Stimulated activated naive B cell treated with anti-CD40 and anti-IgM and Interleukin-4, amounts not matched to agents 10 μg/mL and 1 μg/mL and 100 μg/mL, for 72 hours (primary cell): ENCODE measurements at regions not wholly inside any gene's neighbourhood (a gene's known extent, or its start where the extent isn't known, plus 50 kb on each side); places are given as distances from the start of the nearest gene placed in this dataset.

Source experiments
- ATAC-seq, 2 donors: fragments of 150-1000 bp; cut with Tn5 transposase; replicated peaks; 2 replicates each; pipeline ENCODE4 v1.10.0; 2021; ENCODE audit warnings: moderate library complexity in 1 of 2
- DNase-seq: peaks from one replicate; pipeline ENCODE4 v3.0.0; 2021
- H3K27ac Mint-ChIP-seq: one replicate; pipeline ENCODE4 v1.8.0; 2022; ENCODE audit warnings: mild to moderate bottlenecking, mixed read lengths
- H3K27me3 Mint-ChIP-seq, 2 donors: one replicate each; pipeline ENCODE4 v1.8.0; 2022; ENCODE audit warnings: mixed read lengths in 2 of 2
- H3K36me3 Mint-ChIP-seq, 2 donors: one replicate each; pipeline ENCODE4 v1.8.0; 2022; ENCODE audit warnings: mixed read lengths in 2 of 2, mild to moderate bottlenecking in 1 of 2
- H3K4me1 Mint-ChIP-seq, 2 donors: one replicate each; pipeline ENCODE4 v1.8.0; 2022; ENCODE audit warnings: mixed read lengths in 2 of 2, mild to moderate bottlenecking in 1 of 2
- H3K4me3 Mint-ChIP-seq, 2 donors: one replicate each; pipeline ENCODE4 v1.8.0; 2022; ENCODE audit warnings: mild to moderate bottlenecking in 2 of 2, mixed read lengths in 2 of 2, moderate library complexity in 1 of 2
- H3K9me3 Mint-ChIP-seq, 2 donors: one replicate each; pipeline ENCODE4 v1.8.0; 2022; ENCODE audit warnings: mixed read lengths in 2 of 2, mild to moderate bottlenecking in 1 of 2

GRCh38 chr12:126464153-126464552 is 1398.9 kb downstream of the AACS start:
- no peaks in the 10 kb centered on the region for H3K36me3 Mint-ChIP-seq
- DNase-seq (no peak), ATAC-seq (no peak)
- no peaks in the 10 kb centered on the region for H3K4me1 Mint-ChIP-seq
- no peak overlapping the region for H3K27ac Mint-ChIP-seq
- no peaks in the 10 kb centered on the region for H3K27me3 Mint-ChIP-seq
- H3K9me3 Mint-ChIP-seq: no peaks in the 10 kb centered on the region
- no peak overlapping the region for H3K4me3 Mint-ChIP-seq

GRCh38 chr12:126469211-126469610 is 1404.0 kb downstream of the AACS start:
- no peak overlapping the region for H3K27ac Mint-ChIP-seq
- DNase-seq (no peak), ATAC-seq (no peak)
- H3K4me3 Mint-ChIP-seq: no peak overlapping the region
- H3K9me3 Mint-ChIP-seq: peaks cover 3 to 5% of the 10 kb centered on the region in 2 donors
- H3K36me3 Mint-ChIP-seq: no peaks in the 10 kb centered on the region
- H3K27me3 Mint-ChIP-seq: no peaks in the 10 kb centered on the region
- H3K4me1 Mint-ChIP-seq: no peaks in the 10 kb centered on the region

GRCh38 chr12:126474703-126475102 is 1409.5 kb downstream of the AACS start:
- no peaks in the 10 kb centered on the region for H3K27me3 Mint-ChIP-seq
- ATAC-seq: no peak

GRCh38 chr12:126480451-126480850 is 1415.2 kb downstream of the AACS start:
- Mint-ChIP-seq H3K4me3 (no peak overlapping the region), H3K27me3 (no peaks in the 10 kb centered on the region), H3K9me3 (peaks cover 10 to 11% of the 10 kb centered on the region in 2 donors), H3K27ac (no peak overlapping the region), H3K4me1 (no peaks in the 10 kb centered on the region), H3K36me3 (peaks cover 0 to 1% of the 10 kb centered on the region in 2 donors)
- ATAC-seq: no peak
- DNase-seq: no peak

More at GRCh38 chr12:126474703-126475102, 1409.5 kb downstream of the AACS start:
- Mint-ChIP-seq H3K4me1 (no peaks in the 10 kb centered on the region), H3K27ac (no peak overlapping the region), H3K9me3 (peaks cover 15 to 16% of the 10 kb centered on the region in 2 donors), H3K4me3 (no peak overlapping the region), H3K36me3 (peaks cover 0 to 2% of the 10 kb centered on the region in 2 donors)
- no peak for DNase-seq

GRCh38 chr12:126481688-126482087 is 1416.5 kb downstream of the AACS start:
- no peaks in the 10 kb centered on the region for H3K36me3 Mint-ChIP-seq
- no peak for DNase-seq
- peaks cover 6 to 7% of the 10 kb centered on the region in 2 donors for H3K9me3 Mint-ChIP-seq
- no peaks in the 10 kb centered on the region for H3K4me1 Mint-ChIP-seq
- ATAC-seq: no peak
- H3K4me3 Mint-ChIP-seq: no peak overlapping the region
- no peak overlapping the region for H3K27ac Mint-ChIP-seq
- H3K27me3 Mint-ChIP-seq: no peaks in the 10 kb centered on the region

GRCh38 chr12:126482238-126482889 is 1417.1 kb downstream of the AACS start:
- DNase-seq: no peak
- no peak for ATAC-seq
- H3K4me1 Mint-ChIP-seq: no peaks in the 10 kb centered on the region
- peaks cover 5 to 6% of the 10 kb centered on the region in 2 donors for H3K9me3 Mint-ChIP-seq
- H3K36me3 Mint-ChIP-seq: no peaks in the 10 kb centered on the region
- H3K27me3 Mint-ChIP-seq: no peaks in the 10 kb centered on the region
- no peak overlapping the region for H3K27ac Mint-ChIP-seq
- no peak overlapping the region for H3K4me3 Mint-ChIP-seq

GRCh38 chr12:126483145-126484068 is 1418.2 kb downstream of the AACS start:
- Mint-ChIP-seq H3K4me3 (no peak overlapping the region), H3K27ac (no peak overlapping the region), H3K36me3 (no peaks in the 10 kb centered on the region), H3K9me3 (peaks cover 5 to 6% of the 10 kb centered on the region in 2 donors), H3K4me1 (no peaks in the 10 kb centered on the region), H3K27me3 (no peaks in the 10 kb centered on the region)
- ATAC-seq: no peak
- no peak for DNase-seq

- no peak for ATAC-seq
- DNase-seq: no peak
- Mint-ChIP-seq H3K4me3 (no peak overlapping the region), H3K36me3 (no peaks in the 10 kb centered on the region), H3K9me3 (peaks cover 5 to 16% of the 10 kb centered on the region in 2 donors), H3K27me3 (no peaks in the 10 kb centered on the region), H3K27ac (no peak overlapping the region), H3K4me1 (no peaks in the 10 kb centered on the region)
These were observed 1422.3 kb downstream of the AACS start for GRCh38 chr12:126487431-126487980.

GRCh38 chr12:126488806-126489205 is 1423.6 kb downstream of the AACS start:
- H3K9me3 Mint-ChIP-seq: peaks cover 8 to 16% of the 10 kb centered on the region in 2 donors
- H3K36me3 Mint-ChIP-seq: peaks cover 0 to 3% of the 10 kb centered on the region in 2 donors
- no peak overlapping the region for H3K4me3 Mint-ChIP-seq
- no peak overlapping the region for H3K27ac Mint-ChIP-seq
- H3K4me1 Mint-ChIP-seq: no peaks in the 10 kb centered on the region
- H3K27me3 Mint-ChIP-seq: no peaks in the 10 kb centered on the region
- ATAC-seq (no peak), DNase-seq (no peak)

- ATAC-seq (no peak), DNase-seq (no peak)
- peaks cover 6 to 10% of the 10 kb centered on the region in 2 donors for H3K9me3 Mint-ChIP-seq
- no peak overlapping the region for H3K4me3 Mint-ChIP-seq
- peaks cover 0 to 3% of the 10 kb centered on the region in 2 donors for H3K36me3 Mint-ChIP-seq
- no peaks in the 10 kb centered on the region for H3K27me3 Mint-ChIP-seq
- no peaks in the 10 kb centered on the region for H3K4me1 Mint-ChIP-seq
- H3K27ac Mint-ChIP-seq: no peak overlapping the region
These were observed 1426.9 kb downstream of the AACS start for GRCh38 chr12:126492181-126492580.

- DNase-seq (no peak), ATAC-seq (no peak)
- Mint-ChIP-seq H3K27ac (no peak overlapping the region), H3K9me3 (peaks cover 6 to 10% of the 10 kb centered on the region in 2 donors), H3K4me3 (no peak overlapping the region), H3K36me3 (peaks cover 0 to 3% of the 10 kb centered on the region in 2 donors), H3K4me1 (no peaks in the 10 kb centered on the region), H3K27me3 (no peaks in the 10 kb centered on the region)
These were observed 1428.3 kb downstream of the AACS start for GRCh38 chr12:126493366-126494108.

GRCh38 chr12:126496201-126496600 is 1431.0 kb downstream of the AACS start:
- H3K27ac Mint-ChIP-seq: no peak overlapping the region
- H3K36me3 Mint-ChIP-seq: peaks cover 0 to 3% of the 10 kb centered on the region in 2 donors
- no peaks in the 10 kb centered on the region for H3K4me1 Mint-ChIP-seq
- H3K4me3 Mint-ChIP-seq: no peak overlapping the region
- DNase-seq (no peak), ATAC-seq (no peak)
- no peaks in the 10 kb centered on the region for H3K27me3 Mint-ChIP-seq
- peaks cover 6% of the 10 kb centered on the region in 2 donors for H3K9me3 Mint-ChIP-seq

GRCh38 chr12:126506426-126507182 is 1441.4 kb downstream of the AACS start:
- ATAC-seq: no peak
- H3K4me1 Mint-ChIP-seq: no peaks in the 10 kb centered on the region
- no peaks in the 10 kb centered on the region for H3K36me3 Mint-ChIP-seq
- no peak overlapping the region for H3K27ac Mint-ChIP-seq
- H3K9me3 Mint-ChIP-seq: peaks cover 5 to 8% of the 10 kb centered on the region in 2 donors
- no peaks in the 10 kb centered on the region for H3K27me3 Mint-ChIP-seq
- no peak for DNase-seq
- no peak overlapping the region for H3K4me3 Mint-ChIP-seq
